HG03135 (cell line): ENCODE measurements at regions not wholly inside any gene's neighbourhood (a gene's known extent, or its start where the extent isn't known, plus 50 kb on each side); places are given as distances from the start of the nearest gene placed in this dataset.
"Not testable (repeated sequence)": the region's sequence is repeated elsewhere in the genome, so short reads cannot be mapped to it uniquely, and the experiment has no call there.

Experiments
- ATAC-seq: cut with Tn5 transposase; IDR thresholded peaks from one replicate; pipeline ENCODE4 v1.9.1; 2021; ENCODE audit warnings: mild to moderate bottlenecking, moderate library complexity; ENCODE audit not compliant: unreplicated experiment

GRCh38 chr10:118805146-118805545 lies 50.4 kb upstream of the CACUL1 start:
- ATAC-seq = no peak

- ATAC-seq = no peak
Measured at GRCh38 chr10:118807512-118808305, 52.9 kb upstream of the CACUL1 start.

- no peak for ATAC-seq
Measured at GRCh38 chr10:118808601-118809356, 54.0 kb upstream of the CACUL1 start.

GRCh38 chr10:118809357-118810220 lies 54.8 kb upstream of the CACUL1 start:
- ATAC-seq = no peak

- no peak for ATAC-seq
Measured at GRCh38 chr10:118810796-118811505, 56.2 kb upstream of the CACUL1 start.

GRCh38 chr10:118811675-118812392 lies 57.1 kb upstream of the CACUL1 start:
- ATAC-seq = no peak

- ATAC-seq = no peak
Measured at GRCh38 chr10:118812393-118812740, 57.6 kb upstream of the CACUL1 start.

- not testable (repeated sequence) for ATAC-seq
Measured at GRCh38 chr10:118813001-118813400, 58.2 kb upstream of the CACUL1 start.

GRCh38 chr10:118816471-118817168 lies 61.9 kb upstream of the CACUL1 start:
- no peak for ATAC-seq

GRCh38 chr10:118817328-118818068 lies 62.7 kb upstream of the CACUL1 start:
- no peak for ATAC-seq

GRCh38 chr10:118818621-118819221 lies 64.0 kb upstream of the CACUL1 start:
- ATAC-seq = no peak

GRCh38 chr10:118820326-118821116 lies 65.8 kb upstream of the CACUL1 start:
- ATAC-seq = no peak

GRCh38 chr10:118823256-118823907 lies 68.6 kb upstream of the CACUL1 start:
- no peak for ATAC-seq

GRCh38 chr10:118827053-118827452 lies 72.3 kb upstream of the CACUL1 start:
- no peak for ATAC-seq

GRCh38 chr10:118827466-118828155 lies 72.8 kb upstream of the CACUL1 start:
- no peak for ATAC-seq

GRCh38 chr10:118832241-118832651 lies 77.5 kb upstream of the CACUL1 start:
- no peak for ATAC-seq
